Parathyroid adenoma (tissue), 2 donors: ENCODE measurements at regions not wholly inside any gene's neighbourhood (a gene's known extent, or its start where the extent isn't known, plus 50 kb on each side); places are given as distances from the start of the nearest gene placed in this dataset.

ENCODE experiments used
- H2AFZ ChIP-seq: fragments of 300-600 bp; sonication (generic); one replicate; pipeline ENCODE4 v1.7.0; 2017; ENCODE audit warnings: antibody characterized with exemption, mild to moderate bottlenecking
- H3K27ac ChIP-seq: fragments of 300-600 bp; sonication (generic); one replicate; pipeline ENCODE4 v1.7.0; 2017
- H3K27me3 ChIP-seq: fragments of 300-600 bp; sonication (generic); one replicate; pipeline ENCODE4 v1.7.0; 2017; ENCODE audit warnings: low read length; ENCODE audit not compliant: control insufficient read depth, insufficient read depth
- H3K36me3 ChIP-seq: fragments of 300-600 bp; sonication (generic); one replicate; pipeline ENCODE4 v1.7.0; 2017; ENCODE audit warnings: low read length; ENCODE audit not compliant: control insufficient read depth, insufficient read depth
- H3K4me1 ChIP-seq: fragments of 300-600 bp; sonication (generic); one replicate; pipeline ENCODE4 v1.7.0; 2017; ENCODE audit warnings: control low read depth
- H3K4me2 ChIP-seq: fragments of 300-600 bp; sonication (generic); one replicate; pipeline ENCODE4 v1.7.0; 2017; ENCODE audit warnings: low read length
- H3K4me3 ChIP-seq: fragments of 300-600 bp; sonication (generic); one replicate; pipeline ENCODE4 v1.7.0; 2017; ENCODE audit warnings: low read depth, low read length
- H3K79me2 ChIP-seq: fragments of 300-600 bp; sonication (generic); one replicate; pipeline ENCODE4 v1.7.0; 2017; ENCODE audit warnings: control low read depth
- H3K9ac ChIP-seq: fragments of 300-600 bp; sonication (generic); one replicate; pipeline ENCODE4 v1.7.0; 2017; ENCODE audit warnings: mild to moderate bottlenecking
- H3K9me3 ChIP-seq: fragments of 300-600 bp; sonication (generic); one replicate; pipeline ENCODE4 v1.7.0; 2017; ENCODE audit warnings: low read length; ENCODE audit not compliant: control insufficient read depth
- TF ChIP-seq, protein P1 (sequence below): fragments of 300-600 bp; sonication (generic); IDR thresholded peaks from one replicate; pipeline ENCODE4 v1.7.0; 2017; ENCODE audit warnings: antibody characterized with exemption, mild to moderate bottlenecking
- donor health status: primary hyperparathyroidism.

GRCh38 chr6:140572867-140573266 is 1198.4 kb upstream of the CITED2 start:
- no peak overlapping the region for H3K27ac ChIP-seq
- no peaks in the 10 kb centered on the region for H3K4me1 ChIP-seq
- no peaks in the 10 kb centered on the region for H3K27me3 ChIP-seq
- no peaks in the 10 kb centered on the region for H3K36me3 ChIP-seq
- H3K9me3 ChIP-seq: no peaks in the 10 kb centered on the region
- no peak overlapping the region for H3K4me2 ChIP-seq
- TF ChIP-seq, protein P1, sequence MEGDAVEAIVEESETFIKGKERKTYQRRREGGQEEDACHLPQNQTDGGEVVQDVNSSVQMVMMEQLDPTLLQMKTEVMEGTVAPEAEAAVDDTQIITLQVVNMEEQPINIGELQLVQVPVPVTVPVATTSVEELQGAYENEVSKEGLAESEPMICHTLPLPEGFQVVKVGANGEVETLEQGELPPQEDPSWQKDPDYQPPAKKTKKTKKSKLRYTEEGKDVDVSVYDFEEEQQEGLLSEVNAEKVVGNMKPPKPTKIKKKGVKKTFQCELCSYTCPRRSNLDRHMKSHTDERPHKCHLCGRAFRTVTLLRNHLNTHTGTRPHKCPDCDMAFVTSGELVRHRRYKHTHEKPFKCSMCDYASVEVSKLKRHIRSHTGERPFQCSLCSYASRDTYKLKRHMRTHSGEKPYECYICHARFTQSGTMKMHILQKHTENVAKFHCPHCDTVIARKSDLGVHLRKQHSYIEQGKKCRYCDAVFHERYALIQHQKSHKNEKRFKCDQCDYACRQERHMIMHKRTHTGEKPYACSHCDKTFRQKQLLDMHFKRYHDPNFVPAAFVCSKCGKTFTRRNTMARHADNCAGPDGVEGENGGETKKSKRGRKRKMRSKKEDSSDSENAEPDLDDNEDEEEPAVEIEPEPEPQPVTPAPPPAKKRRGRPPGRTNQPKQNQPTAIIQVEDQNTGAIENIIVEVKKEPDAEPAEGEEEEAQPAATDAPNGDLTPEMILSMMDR: no peak
- no peak overlapping the region for H3K4me3 ChIP-seq
- H3K79me2 ChIP-seq: no peaks in the 10 kb centered on the region
- no peak overlapping the region for H3K9ac ChIP-seq
- H2AFZ ChIP-seq: no peak overlapping the region

- Histone ChIP-seq H3K27me3 (no peaks in the 10 kb centered on the region), H3K4me2 (no peak overlapping the region), H3K4me3 (no peak overlapping the region), H3K79me2 (no peaks in the 10 kb centered on the region), H3K9ac (no peak overlapping the region), H3K36me3 (no peaks in the 10 kb centered on the region), H3K9me3 (no peaks in the 10 kb centered on the region), H3K4me1 (no peaks in the 10 kb centered on the region), H3K27ac (no peak overlapping the region), H2AFZ (no peak overlapping the region)
- TF ChIP-seq, protein P1: no peak
Measured at GRCh38 chr6:140572129-140572528, 1197.7 kb upstream of the CITED2 start.

- Histone ChIP-seq H3K4me3 (no peak overlapping the region), H3K27me3 (no peaks in the 10 kb centered on the region), H2AFZ (no peak overlapping the region), H3K36me3 (no peaks in the 10 kb centered on the region), H3K79me2 (no peaks in the 10 kb centered on the region), H3K27ac (no peak overlapping the region), H3K4me2 (no peak overlapping the region), H3K4me1 (no peaks in the 10 kb centered on the region), H3K9ac (no peak overlapping the region), H3K9me3 (no peaks in the 10 kb centered on the region)
- TF ChIP-seq, protein P1: no peak
Measured at GRCh38 chr6:140571145-140571544, 1196.7 kb upstream of the CITED2 start.

DNA sequence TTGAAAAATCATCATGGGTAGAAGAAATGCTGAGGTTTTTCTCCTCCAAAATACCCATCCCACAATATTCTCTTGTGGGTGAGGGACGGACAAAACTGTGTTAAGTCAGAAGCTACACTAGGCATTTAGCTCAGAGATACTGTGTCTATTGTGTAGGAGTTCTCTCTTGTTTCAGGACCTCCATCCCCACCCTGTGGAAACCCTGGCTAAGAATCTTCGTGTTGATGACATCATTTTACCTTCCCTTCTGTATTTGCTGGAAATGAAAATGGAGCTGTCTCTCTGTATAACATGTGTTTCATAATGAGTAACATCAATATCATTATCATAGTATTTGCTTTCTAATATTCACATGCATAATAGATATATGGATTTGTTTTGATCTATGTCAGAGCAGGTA is 1193.0 kb upstream of the CITED2 start:
- H2AFZ ChIP-seq: no peak overlapping the region
- H3K27me3 ChIP-seq: no peaks in the 10 kb centered on the region
- H3K36me3 ChIP-seq: no peaks in the 10 kb centered on the region
- H3K4me2 ChIP-seq: no peak overlapping the region
- no peaks in the 10 kb centered on the region for H3K9me3 ChIP-seq
- no peak overlapping the region for H3K9ac ChIP-seq
- no peak overlapping the region for H3K27ac ChIP-seq
- no peaks in the 10 kb centered on the region for H3K4me1 ChIP-seq
- TF ChIP-seq, protein P1: no peak
- H3K79me2 ChIP-seq: no peaks in the 10 kb centered on the region
- H3K4me3 ChIP-seq: no peak overlapping the region

DNA sequence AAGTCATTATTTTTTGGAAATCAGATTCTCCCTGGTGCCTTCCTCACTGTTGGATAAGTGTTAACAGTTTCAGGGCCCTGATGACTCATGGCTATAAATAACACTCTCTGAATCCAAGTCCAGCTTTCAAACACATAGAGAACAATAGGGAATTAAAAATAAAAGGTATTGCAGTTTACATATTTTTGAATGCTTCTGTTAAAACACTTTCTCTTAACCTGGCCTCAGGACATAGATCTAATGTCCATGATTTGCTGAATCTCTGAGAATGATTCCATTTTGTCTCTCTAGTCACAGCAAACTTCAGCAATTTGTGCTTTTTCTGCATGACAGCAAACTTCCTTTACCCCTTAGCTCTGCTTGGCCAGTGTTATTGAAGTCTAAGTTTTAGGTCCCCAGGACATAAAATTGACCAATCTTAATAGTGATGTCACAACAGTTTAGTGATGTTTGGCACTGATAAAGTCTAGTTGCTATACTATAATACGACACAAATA is 1192.4 kb upstream of the CITED2 start:
- H3K9me3 ChIP-seq: no peaks in the 10 kb centered on the region
- no peaks in the 10 kb centered on the region for H3K4me1 ChIP-seq
- H3K79me2 ChIP-seq: no peaks in the 10 kb centered on the region
- no peak overlapping the region for H3K4me2 ChIP-seq
- peak overlapping the region; percentile 19 for H2AFZ ChIP-seq
- no peaks in the 10 kb centered on the region for H3K36me3 ChIP-seq
- H3K4me3 ChIP-seq: no peak overlapping the region
- TF ChIP-seq, protein P1: no peak
- H3K27ac ChIP-seq: no peak overlapping the region
- no peaks in the 10 kb centered on the region for H3K27me3 ChIP-seq
- H3K9ac ChIP-seq: no peak overlapping the region
